ENCODE measurements at regions not wholly inside any gene's neighbourhood (a gene's known extent, or its start where the extent isn't known, plus 50 kb on each side); places are given as distances from the start of the nearest gene placed in this dataset.

- TF ChIP-seq EZH2phosphoT487 (IDR thresholded peaks at IDR 0.05; ENCODE audit: low read length), result no peak
- no peak for TF ChIP-seq CTCF (IDR thresholded peaks at IDR 0.05; ENCODE audit: low read length)
- no peak for TF ChIP-seq EZH2 (optimal IDR thresholded peaks at IDR 0.05; ENCODE audit: low read depth, low read length)
Observed at GRCh38 chr1:245041058-245041698, 113.6 kb upstream of the KIF26B start.

All from MM.1S (cell line).